GM21360 (cell line): ENCODE measurements at regions not wholly inside any gene's neighbourhood (a gene's known extent, or its start where the extent isn't known, plus 50 kb on each side); places are given as distances from the start of the nearest gene placed in this dataset.

Experiments
- ATAC-seq: cut with Tn5 transposase; IDR thresholded peaks from one replicate; pipeline ENCODE4 v1.9.1; 2021; ENCODE audit warnings: mild to moderate bottlenecking, moderate library complexity; ENCODE audit not compliant: unreplicated experiment

DNA sequence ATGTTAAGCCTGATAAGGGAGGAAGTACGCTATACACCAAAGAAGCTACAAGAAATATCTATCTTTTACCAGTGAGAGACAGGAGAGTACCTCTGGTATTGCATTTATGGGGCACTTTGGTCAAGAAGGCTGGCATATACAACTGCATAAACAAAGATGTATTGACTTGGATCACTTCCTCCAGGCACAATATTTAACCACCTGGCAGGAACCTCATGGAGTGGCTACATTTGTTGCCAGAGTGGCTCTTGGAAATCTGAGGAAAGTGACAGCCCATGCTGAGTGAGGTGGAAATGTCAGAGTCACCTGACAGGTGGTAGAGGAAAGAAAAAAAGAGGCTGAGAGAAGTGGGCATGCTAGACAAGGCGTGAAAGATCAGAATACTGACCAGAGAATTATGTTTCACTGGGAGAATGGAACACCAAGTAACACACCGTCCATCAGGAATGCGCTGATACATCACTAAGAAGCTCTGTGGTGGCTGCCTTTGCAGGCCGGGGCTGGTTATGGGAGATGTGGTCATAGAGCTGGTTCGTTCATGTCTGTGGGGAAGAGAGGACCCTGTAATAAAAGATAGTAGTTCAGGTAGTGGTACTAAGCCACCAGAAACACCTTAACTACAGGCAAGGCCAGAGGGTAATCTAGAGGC lies 61.4 kb upstream of the UFL1 start:
- ATAC-seq = no peak

DNA sequence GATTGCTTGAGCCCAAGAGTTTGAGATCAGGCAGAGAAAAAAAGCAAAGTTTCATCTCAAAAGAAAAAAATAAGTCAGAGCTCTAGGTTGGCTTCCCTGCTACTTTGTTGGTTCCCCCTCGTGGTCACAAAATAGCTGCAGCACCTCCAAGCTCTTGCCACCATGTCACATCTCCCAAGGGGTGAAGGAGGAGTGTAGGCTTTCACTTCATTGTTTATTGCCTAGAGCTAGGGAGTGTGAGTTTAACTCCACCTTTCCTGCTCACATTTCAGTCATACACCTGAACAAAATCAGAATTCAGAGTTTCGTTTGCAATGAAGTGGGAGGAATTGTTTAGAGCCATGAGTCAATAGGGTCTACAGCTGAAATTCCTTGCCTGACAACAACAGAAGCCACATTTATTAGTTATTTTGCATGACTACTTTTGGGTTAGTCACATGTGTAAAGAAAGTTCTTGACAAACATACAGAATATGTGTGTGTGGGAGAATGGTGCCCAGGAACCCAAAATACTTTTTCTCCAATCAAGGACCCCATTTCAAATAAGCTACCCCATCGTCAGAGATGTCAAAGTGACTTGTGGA lies 56.2 kb upstream of the UFL1 start:
- ATAC-seq = peak; percentile 40

DNA sequence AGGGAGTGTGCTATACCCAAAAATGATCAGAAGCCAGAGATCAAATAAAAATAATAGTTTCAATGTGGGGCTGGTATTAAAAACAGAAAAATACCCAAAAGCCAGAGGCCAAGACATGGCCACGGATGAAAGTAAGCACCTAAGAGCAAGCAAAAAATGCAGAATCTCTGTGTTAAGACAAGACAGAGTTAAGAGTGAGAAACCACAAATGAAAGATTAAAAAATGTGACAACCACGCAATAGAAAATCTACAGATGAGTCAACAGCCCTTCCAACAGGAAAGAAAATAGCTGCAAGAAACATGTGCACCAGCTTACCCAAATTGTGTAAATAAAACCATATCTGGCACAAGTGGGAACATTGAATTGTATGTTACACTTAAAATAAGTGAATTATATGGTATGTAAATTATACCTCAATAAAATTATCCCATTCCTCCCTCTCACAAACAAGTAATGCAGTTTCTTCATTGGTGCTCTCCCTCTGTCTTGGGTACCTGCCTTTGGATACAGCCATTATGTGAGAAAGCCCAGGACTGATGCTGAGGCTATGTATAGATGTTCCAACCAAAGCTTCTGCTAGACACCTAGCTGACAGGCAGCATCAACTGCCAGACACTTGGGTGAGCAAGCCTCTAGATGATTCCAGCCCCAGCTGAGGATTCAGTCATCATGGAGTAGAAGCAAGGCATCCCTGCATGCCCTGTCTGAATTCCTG lies 55.3 kb upstream of the UFL1 start:
- ATAC-seq = peak; percentile 75

DNA sequence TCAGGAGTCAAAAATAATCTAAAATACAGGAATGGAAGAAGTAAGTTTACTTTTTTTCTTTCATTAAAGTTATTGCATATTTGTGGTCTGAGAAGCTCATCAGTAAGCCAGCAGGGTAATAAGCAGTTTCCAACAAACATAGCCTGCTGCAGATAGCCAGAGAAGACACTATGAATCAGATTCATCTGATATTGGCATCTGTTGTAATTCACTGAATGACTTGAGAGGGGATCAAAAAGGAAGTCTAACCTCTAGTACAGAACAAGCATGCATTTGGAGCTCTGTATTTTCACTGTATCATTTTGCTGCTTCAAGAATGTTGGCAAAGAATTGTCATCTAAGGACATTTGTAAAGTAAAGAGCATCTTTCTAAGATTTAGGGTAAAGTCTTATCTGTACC lies 53.8 kb upstream of the UFL1 start:
- ATAC-seq = no peak

DNA sequence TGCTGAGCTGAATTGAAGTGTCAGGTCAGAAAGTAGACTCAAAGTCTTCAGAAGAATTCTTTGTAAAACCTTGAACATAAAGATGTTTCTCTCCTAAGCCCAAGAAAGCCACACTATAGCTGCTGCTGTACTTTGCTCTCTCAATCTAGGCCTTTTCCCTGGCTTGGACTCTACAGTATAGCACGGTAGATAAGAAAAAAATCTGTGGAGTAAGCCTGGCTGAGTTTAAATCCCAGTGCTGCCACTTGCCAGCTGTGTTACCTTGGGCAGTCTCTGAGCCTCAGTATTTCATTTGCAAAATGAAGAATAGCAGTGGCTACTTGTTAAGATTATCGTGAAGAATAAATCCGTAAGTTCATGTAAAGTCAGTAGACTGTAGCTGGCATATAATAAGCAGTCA lies 53.3 kb upstream of the UFL1 start:
- no peak for ATAC-seq

DNA sequence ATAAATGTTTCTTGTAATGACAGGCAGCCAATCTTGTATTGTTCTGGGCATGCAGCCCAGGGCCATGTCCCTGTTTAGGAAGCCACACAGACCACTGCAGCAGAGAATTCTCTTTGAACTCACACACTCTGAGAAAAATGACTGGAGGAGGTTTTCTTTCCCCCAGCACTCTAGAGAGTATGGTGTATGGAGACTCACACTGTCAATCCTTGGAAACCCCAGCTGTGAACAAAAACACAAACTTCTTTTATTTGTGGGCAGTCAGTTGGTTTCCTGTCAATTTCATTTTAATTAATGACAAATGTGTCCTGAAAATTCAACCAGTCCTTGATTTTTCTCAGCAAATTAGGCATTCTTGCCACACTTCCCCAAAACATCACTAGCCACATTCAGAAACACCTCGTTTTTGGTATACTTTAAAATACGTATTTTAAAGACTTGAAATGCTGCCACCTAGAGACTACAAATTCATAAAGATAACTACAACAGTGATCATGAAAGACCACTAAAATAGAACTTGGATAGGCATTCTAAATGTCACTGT lies 52.9 kb upstream of the UFL1 start:
- ATAC-seq = no peak

DNA sequence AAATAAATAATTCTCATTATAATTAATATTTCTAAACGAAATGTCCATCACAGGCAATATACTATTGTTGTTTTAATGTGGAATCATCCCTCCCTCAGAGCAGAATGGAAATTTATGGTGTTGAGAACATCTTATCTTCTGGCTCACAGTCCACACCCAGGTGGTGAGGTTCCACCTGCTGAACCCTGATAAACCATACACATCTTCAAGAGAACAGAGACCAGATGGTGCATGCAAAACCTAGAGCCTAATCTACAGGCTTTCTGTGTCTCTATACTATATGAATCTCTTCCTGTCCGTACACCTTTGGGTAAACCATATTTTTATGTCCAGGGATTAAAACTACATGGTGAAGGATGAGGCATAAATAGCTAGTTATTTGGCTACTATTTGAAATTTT lies 52.3 kb upstream of the UFL1 start:
- no peak for ATAC-seq

DNA sequence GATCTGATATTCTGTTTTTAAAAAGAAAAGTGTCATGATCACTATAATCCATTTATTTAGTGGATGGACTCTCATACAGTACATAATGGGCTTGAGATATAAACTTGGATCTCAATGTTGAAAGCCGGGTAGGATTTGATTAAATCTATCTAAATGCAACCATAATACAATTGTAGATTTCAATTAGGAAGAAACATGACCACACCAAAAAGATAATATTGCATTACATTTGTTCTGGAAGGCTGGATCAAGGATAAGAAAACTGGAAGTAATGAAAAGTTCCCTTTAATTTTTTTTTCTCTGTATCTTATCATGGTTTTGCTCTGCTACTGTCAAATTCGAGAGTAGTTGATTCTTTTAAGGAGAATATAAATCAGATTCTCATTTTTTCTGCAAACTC lies 51.3 kb upstream of the UFL1 start:
- no peak for ATAC-seq
